ENCODE measurements at regions not wholly inside any gene's neighbourhood (a gene's known extent, or its start where the extent isn't known, plus 50 kb on each side); places are given as distances from the start of the nearest gene placed in this dataset.

DNA sequence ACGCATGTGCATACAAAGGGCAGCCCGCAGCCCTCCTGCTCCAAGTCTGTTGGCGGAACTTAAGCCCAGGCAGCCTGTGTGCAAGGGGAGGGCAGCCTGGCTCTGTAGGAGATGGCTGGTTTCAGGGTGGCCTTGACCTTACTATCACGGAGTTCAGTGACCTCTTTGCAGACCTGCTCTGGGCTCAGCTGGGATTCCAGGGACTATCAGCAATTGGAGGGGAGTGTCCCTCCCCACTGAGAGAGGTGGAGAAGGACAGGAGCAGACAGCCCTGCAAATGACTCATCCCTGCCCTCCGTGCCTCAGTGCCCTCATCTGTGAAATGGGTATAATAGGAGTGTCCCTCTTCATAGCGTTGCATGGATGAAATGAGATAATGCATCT is 66.2 kb upstream of the DLK1 start:
- TF ChIP-seq, protein P1, sequence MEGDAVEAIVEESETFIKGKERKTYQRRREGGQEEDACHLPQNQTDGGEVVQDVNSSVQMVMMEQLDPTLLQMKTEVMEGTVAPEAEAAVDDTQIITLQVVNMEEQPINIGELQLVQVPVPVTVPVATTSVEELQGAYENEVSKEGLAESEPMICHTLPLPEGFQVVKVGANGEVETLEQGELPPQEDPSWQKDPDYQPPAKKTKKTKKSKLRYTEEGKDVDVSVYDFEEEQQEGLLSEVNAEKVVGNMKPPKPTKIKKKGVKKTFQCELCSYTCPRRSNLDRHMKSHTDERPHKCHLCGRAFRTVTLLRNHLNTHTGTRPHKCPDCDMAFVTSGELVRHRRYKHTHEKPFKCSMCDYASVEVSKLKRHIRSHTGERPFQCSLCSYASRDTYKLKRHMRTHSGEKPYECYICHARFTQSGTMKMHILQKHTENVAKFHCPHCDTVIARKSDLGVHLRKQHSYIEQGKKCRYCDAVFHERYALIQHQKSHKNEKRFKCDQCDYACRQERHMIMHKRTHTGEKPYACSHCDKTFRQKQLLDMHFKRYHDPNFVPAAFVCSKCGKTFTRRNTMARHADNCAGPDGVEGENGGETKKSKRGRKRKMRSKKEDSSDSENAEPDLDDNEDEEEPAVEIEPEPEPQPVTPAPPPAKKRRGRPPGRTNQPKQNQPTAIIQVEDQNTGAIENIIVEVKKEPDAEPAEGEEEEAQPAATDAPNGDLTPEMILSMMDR (IDR thresholded peaks at IDR 0.05), result no peak

DNA sequence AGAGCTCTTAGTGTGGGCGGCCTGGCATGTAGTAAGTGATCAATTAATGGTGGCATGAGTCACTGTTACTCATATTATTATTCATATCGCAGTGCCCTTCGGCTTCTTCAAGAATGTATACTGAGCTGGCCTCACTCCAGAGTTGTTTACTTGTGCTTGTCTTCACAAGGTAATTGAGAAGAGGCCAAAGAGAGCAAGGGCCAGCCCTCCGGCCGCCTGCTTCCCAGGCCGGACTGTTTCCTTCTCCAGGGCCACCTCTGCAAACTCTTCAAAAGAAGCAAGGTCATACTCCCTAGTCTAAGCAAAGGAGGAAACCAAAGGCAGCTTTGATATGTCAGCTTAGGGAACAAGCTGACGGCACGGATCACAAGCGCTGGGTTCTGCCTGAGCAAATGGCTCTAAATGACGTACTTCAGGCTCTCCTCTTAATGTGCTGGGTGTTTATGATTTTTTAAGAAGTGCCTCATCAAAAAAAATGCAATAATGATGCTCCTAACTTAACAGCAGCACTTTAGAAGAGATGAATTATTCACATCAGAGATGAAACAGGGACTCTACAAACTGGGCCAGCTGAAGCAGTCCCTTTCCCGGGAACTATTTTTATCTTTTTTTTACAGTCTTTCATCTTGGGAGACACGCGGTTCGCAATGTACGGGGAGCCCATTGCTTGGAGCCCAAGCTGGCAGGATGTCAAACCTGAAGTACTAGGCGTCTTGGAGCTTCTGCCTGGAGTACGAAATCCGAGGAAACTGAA is 65.6 kb upstream of the DLK1 start:
- TF ChIP-seq, protein P1 (IDR thresholded peaks at IDR 0.05), result no peak

DNA sequence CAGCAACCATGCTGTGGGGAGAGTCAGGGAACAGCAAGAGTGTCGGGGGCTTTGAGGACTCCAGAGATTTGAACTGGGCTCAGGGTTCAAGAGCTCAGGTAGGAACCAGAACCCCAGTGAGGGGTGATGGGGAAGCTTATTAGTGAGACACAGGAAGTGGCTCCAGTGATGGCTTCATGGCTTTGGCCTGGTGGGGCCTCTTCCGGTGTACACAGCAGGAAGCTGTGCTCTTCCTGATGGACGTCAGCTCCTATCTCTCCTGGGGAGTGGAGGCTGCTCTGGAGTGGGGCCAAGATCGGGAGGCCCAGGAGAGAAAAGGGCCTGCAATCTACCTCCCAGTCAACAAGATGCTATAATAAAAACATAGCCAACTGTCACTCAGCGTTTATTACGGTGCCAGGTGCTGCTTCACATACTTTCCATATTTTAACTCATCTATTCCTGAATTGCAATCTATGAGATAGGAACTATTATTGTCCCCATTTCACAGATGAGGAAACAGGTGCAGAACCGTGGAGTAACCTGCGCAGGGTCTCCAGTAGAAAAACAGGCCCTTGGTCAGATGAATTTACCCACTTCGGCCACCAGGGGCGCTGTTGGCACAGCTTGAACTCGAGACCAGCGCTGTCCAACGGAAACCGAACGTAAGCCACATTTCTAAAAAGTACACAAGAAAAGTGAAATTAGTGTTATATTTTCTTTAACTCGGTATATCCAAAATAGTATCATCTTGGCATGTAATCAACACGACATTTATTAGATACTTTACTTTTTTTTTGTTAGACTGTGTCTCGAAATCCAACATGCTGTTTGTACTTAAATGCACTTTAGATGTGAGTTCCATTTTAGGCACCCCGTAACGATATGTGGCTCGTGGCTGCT is 63.6 kb upstream of the DLK1 start:
- TF ChIP-seq, protein P1 (IDR thresholded peaks at IDR 0.05), result peak; percentile 97

DNA sequence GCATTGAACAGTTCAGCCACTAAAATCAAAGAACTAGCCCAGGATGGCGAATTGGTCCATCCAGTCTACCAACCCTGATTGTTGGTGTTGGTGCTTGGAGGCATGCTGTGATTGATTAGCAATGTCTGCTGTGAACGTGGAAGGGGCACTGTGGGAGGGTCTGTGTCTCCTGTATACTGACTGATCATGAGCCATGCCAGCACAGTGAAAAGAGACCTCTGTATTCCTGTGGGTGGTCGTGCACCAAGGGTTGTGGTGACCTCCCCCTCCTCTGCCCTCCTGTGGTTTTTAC is 63.0 kb upstream of the DLK1 start:
- TF ChIP-seq, protein P1 (IDR thresholded peaks at IDR 0.05), result no peak

DNA sequence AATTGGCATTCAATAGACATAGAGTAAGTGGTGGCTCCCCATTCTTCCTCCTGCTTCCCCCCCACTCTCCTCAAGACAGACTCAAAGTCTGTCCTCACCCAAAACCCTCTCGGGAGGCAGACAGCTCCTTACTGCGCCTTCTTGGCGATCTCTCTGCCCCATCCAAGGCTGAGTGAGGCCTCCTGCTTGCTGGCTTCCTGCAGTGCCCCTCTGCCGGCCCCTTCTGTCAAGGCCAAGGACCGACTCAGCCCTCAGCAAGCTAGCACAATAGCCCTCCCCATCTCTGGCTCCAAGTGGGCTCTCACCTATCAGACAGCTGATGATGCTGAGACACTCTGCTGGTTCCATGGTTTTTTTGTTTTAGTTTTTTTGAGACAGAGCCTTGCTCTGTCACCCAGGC is 62.5 kb upstream of the DLK1 start:
- TF ChIP-seq, protein P1 (IDR thresholded peaks at IDR 0.05), result no peak

DNA sequence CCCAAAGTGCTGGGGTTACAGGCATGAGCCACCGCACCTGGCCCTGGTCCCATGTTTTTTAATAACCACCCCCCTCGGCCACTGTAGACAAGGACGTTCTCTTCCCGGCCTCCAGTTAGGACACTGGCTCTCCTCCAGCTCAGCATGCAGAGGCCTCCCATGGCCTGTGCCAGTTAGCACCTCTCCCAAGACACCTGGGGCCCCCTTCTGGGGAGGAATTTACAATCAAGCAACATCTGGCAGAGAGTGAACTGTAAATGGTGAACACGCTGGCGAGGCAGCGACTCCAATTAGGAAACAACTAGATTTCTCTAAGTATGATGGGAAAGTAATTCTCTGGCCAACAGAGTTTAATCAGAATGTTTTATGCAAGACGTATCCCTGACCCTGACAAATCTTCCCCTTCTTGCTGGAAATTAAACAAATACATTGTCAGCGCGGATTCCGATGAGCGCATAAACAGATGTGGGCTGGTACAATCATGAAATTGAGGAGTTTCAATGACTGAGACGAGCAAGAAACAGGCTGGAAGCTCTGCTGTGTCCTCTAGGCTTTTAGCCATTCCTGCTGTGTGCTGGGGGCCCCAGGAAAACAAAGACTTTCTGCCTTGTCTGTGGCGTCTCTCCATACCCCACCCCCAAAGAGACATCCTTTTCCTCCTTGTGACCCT is 61.7 kb upstream of the DLK1 start:
- TF ChIP-seq, protein P1 (IDR thresholded peaks at IDR 0.05), result no peak

DNA sequence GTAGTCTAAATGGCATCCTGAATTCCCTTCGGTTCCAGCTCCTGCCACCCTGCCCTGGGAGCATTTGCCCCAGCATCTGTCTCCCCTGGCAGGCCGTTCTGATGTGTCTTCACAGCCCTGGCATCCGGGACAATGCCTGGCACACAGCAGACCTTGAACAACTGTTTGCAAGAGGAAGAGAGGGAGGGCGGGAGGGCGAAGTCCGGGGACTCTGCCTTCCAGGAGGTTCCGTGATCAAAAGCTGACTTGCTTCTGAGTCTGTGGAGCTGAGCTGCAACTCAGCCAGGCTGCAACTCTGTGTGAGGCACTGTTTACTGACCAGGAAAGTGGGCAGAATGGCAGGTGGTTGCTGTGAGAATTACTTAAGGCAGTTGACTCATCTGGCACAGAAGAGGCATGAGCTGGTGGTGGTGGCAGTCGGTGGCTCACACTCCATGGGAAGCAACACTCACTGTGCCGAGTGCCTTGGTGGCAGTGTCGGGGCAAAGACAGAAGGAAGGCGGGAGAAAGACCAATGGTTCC is 61.1 kb upstream of the DLK1 start:
- TF ChIP-seq, protein P1 (IDR thresholded peaks at IDR 0.05), result no peak
